SK-N-SH (cell line): ENCODE measurements at regions not wholly inside any gene's neighbourhood (a gene's known extent, or its start where the extent isn't known, plus 50 kb on each side); places are given as distances from the start of the nearest gene placed in this dataset.

ENCODE experiments used
- EP300 ChIP-seq, 2 experiments: IDR thresholded peaks; 2 replicates each; pipeline versions ENCODE4 v1.4.0 to v1.6.1; 2012; ENCODE audit warnings: borderline replicate concordance in 1 of 2, low read depth in 1 of 2, low read length in 1 of 2
- EZH2phosphoT487 ChIP-seq: fragments of 200-600 bp; sonication (generic); IDR thresholded peaks from 2 replicates; pipeline ENCODE4 v1.6.1; 2017; ENCODE audit warnings: low read depth, mixed run types, mild to moderate bottlenecking, antibody characterized with exemption, moderate library complexity, borderline replicate concordance
- GATA2 ChIP-seq: sonication (generic); formaldehyde crosslinking; IDR thresholded peaks from 2 replicates; pipeline ENCODE4 v1.5.0; 2020; ENCODE audit warnings: mild to moderate bottlenecking, missing genetic modification reagents
- NRF1 ChIP-seq: IDR thresholded peaks from 2 replicates; pipeline ENCODE4 v1.6.1; 2012; ENCODE audit warnings: low read depth, mild to moderate bottlenecking, low read length
- POLR2AphosphoS5 ChIP-seq: IDR thresholded peaks from 2 replicates; pipeline ENCODE4 v1.6.1; 2012; ENCODE audit warnings: low read depth, low read length
- RAD21 ChIP-seq: IDR thresholded peaks from 2 replicates; pipeline ENCODE4 v1.6.1; 2012; ENCODE audit warnings: mild to moderate bottlenecking, low read length
- SIN3A ChIP-seq: IDR thresholded peaks from 2 replicates; pipeline ENCODE4 v1.6.1; 2012; ENCODE audit warnings: low read depth, mild to moderate bottlenecking, low read length, moderate library complexity, borderline replicate concordance
- SMC3 ChIP-seq: IDR thresholded peaks from 2 replicates; pipeline ENCODE4 v1.6.1; 2012; ENCODE audit warnings: low read depth, low read length, improper control_type of control experiment
- USF2 ChIP-seq: fragments of 150-350 bp; IDR thresholded peaks from 2 replicates; pipeline ENCODE4 v1.6.1; 2017; ENCODE audit warnings: antibody characterized with exemption, low read length, low read depth, borderline replicate concordance
- YY1 ChIP-seq: IDR thresholded peaks from 2 replicates; pipeline ENCODE4 v1.4.0; 2012; ENCODE audit warnings: low read depth, mild to moderate bottlenecking
- ZBTB33 ChIP-seq: IDR thresholded peaks from 2 replicates; pipeline ENCODE4 v1.4.0; 2012; ENCODE audit warnings: low read depth, borderline replicate concordance
- TF ChIP-seq, protein P1 (sequence below): fragments of 200-600 bp; sonication (generic); IDR thresholded peaks from 2 replicates; pipeline ENCODE4 v1.6.1; 2017; ENCODE audit warnings: antibody characterized with exemption, mild to moderate bottlenecking, moderate library complexity
- TF ChIP-seq, protein P2 (sequence below): IDR thresholded peaks from 2 replicates; pipeline ENCODE4 v1.6.1; 2012; ENCODE audit warnings: mild to moderate bottlenecking, low read depth, low read length, moderate library complexity

DNA sequence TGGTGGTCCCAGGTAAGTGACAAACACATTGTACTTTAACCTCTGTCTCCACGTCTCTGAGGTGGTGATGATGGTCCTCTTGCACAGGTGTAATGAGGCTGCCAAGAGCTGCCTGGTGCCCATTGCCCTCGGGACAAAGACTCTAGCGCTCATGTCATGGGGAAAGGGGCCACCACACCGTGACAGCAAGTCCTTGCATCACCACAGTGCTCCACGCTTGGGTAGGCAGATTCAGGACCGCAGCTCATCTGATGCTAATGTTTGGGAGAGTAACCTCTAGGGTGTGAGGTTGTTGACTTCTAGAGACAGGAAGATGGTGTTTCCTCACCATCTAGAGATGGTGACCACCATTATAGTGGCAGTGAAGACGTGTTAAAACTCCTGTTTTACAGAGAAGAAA lies 395.6 kb downstream of the ADRA2A start:
- TF ChIP-seq POLR2AphosphoS5 (no peak), USF2 (no peak), ZBTB33 (no peak), RAD21 (no peak), EZH2phosphoT487 (no peak), GATA2 (CRISPR knock-in tag) (no peak), EP300 (IDR thresholded peaks at IDR 0.05; ENCODE audit: borderline replicate concordance in 1 of 2, low read depth in 1 of 2, low read length in 1 of 2) (no peak), NRF1 (no peak), YY1 (no peak), SMC3 (no peak), SIN3A (no peak)
- TF ChIP-seq, protein P1, sequence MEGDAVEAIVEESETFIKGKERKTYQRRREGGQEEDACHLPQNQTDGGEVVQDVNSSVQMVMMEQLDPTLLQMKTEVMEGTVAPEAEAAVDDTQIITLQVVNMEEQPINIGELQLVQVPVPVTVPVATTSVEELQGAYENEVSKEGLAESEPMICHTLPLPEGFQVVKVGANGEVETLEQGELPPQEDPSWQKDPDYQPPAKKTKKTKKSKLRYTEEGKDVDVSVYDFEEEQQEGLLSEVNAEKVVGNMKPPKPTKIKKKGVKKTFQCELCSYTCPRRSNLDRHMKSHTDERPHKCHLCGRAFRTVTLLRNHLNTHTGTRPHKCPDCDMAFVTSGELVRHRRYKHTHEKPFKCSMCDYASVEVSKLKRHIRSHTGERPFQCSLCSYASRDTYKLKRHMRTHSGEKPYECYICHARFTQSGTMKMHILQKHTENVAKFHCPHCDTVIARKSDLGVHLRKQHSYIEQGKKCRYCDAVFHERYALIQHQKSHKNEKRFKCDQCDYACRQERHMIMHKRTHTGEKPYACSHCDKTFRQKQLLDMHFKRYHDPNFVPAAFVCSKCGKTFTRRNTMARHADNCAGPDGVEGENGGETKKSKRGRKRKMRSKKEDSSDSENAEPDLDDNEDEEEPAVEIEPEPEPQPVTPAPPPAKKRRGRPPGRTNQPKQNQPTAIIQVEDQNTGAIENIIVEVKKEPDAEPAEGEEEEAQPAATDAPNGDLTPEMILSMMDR = no peak
- TF ChIP-seq, protein P2, sequence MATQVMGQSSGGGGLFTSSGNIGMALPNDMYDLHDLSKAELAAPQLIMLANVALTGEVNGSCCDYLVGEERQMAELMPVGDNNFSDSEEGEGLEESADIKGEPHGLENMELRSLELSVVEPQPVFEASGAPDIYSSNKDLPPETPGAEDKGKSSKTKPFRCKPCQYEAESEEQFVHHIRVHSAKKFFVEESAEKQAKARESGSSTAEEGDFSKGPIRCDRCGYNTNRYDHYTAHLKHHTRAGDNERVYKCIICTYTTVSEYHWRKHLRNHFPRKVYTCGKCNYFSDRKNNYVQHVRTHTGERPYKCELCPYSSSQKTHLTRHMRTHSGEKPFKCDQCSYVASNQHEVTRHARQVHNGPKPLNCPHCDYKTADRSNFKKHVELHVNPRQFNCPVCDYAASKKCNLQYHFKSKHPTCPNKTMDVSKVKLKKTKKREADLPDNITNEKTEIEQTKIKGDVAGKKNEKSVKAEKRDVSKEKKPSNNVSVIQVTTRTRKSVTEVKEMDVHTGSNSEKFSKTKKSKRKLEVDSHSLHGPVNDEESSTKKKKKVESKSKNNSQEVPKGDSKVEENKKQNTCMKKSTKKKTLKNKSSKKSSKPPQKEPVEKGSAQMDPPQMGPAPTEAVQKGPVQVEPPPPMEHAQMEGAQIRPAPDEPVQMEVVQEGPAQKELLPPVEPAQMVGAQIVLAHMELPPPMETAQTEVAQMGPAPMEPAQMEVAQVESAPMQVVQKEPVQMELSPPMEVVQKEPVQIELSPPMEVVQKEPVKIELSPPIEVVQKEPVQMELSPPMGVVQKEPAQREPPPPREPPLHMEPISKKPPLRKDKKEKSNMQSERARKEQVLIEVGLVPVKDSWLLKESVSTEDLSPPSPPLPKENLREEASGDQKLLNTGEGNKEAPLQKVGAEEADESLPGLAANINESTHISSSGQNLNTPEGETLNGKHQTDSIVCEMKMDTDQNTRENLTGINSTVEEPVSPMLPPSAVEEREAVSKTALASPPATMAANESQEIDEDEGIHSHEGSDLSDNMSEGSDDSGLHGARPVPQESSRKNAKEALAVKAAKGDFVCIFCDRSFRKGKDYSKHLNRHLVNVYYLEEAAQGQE = no peak
